ENCODE measurements at regions not wholly inside any gene's neighbourhood (a gene's known extent, or its start where the extent isn't known, plus 50 kb on each side); places are given as distances from the start of the nearest gene placed in this dataset.

- DNase-seq (ENCODE audit: low read depth), result no peak
- no peak for TF ChIP-seq CTCF (IDR thresholded peaks at IDR 0.05; ENCODE audit: low read depth, low read length, missing control alignments)
- H3K4me3 ChIP-seq (ENCODE audit: low read depth, low read length), result no peak overlapping the region
- in situ Hi-C loops (cut with HindIII; ENCODE audit: low sequenced_read_pairs), result no loop called here
Measured at GRCh38 chr2:103135679-103136078, 373.8 kb downstream of the TMEM182 start.

GRCh38 chr2:103138123-103138901, 376.5 kb downstream of the TMEM182 start:
- H3K4me3 ChIP-seq (ENCODE audit: low read depth, low read length), result no peak overlapping the region
- in situ Hi-C loops (cut with HindIII; ENCODE audit: low sequenced_read_pairs), result no loop called here
- no peak for TF ChIP-seq CTCF (IDR thresholded peaks at IDR 0.05; ENCODE audit: low read depth, low read length, missing control alignments)
- no peak for DNase-seq (ENCODE audit: low read depth)

- TF ChIP-seq CTCF (IDR thresholded peaks at IDR 0.05; ENCODE audit: low read depth, low read length, missing control alignments), result no peak
- in situ Hi-C loops (cut with HindIII; ENCODE audit: low sequenced_read_pairs), result no loop called here
- no peak overlapping the region for H3K4me3 ChIP-seq (ENCODE audit: low read depth, low read length)
- DNase-seq (ENCODE audit: low read depth), result no peak
Measured at GRCh38 chr2:103139628-103140268, 377.9 kb downstream of the TMEM182 start.

- peak; percentile 19 for DNase-seq (ENCODE audit: low read depth)
Measured at GRCh38 chr2:103144837-103145236, 383.0 kb downstream of the TMEM182 start.

GRCh38 chr2:103145739-103146138, 383.9 kb downstream of the TMEM182 start:
- H3K4me3 ChIP-seq (ENCODE audit: low read depth, low read length), result no peak overlapping the region
- in situ Hi-C loops (cut with HindIII; ENCODE audit: low sequenced_read_pairs), result no loop called here
- DNase-seq (ENCODE audit: low read depth), result no peak
- no peak for TF ChIP-seq CTCF (IDR thresholded peaks at IDR 0.05; ENCODE audit: low read depth, low read length, missing control alignments)

More at GRCh38 chr2:103144837-103145236, 383.0 kb downstream of the TMEM182 start:
- H3K4me3 ChIP-seq (ENCODE audit: low read depth, low read length), result no peak overlapping the region
- no peak for TF ChIP-seq CTCF (IDR thresholded peaks at IDR 0.05; ENCODE audit: low read depth, low read length, missing control alignments)
- in situ Hi-C loops (cut with HindIII; ENCODE audit: low sequenced_read_pairs), result no loop called here

GRCh38 chr2:103151046-103151445, 389.2 kb downstream of the TMEM182 start:
- no peak for TF ChIP-seq CTCF (IDR thresholded peaks at IDR 0.05; ENCODE audit: low read depth, low read length, missing control alignments)
- in situ Hi-C loops (cut with HindIII; ENCODE audit: low sequenced_read_pairs), result no loop called here
- DNase-seq (ENCODE audit: low read depth), result peak; percentile 9
- H3K4me3 ChIP-seq (ENCODE audit: low read depth, low read length), result no peak overlapping the region
